Liver (tissue), 8 donors: ENCODE measurements at regions not wholly inside any gene's neighbourhood (a gene's known extent, or its start where the extent isn't known, plus 50 kb on each side); places are given as distances from the start of the nearest gene placed in this dataset.

Experiments
- DNase-seq: peaks from one replicate; pipeline ENCODE4 v3.0.0-alpha.2; 2017; ENCODE audit warnings: low spot score
- H3K27ac ChIP-seq, 2 donors: one replicate each; pipeline ENCODE4 v1.7.0; 2013; ENCODE audit warnings: inconsistent platforms in 2 of 2, low read length in 2 of 2, control low read depth in 1 of 2, low read depth in 1 of 2, mild to moderate bottlenecking in 1 of 2
- H3K27me3 ChIP-seq, 4 donors: one replicate each; pipeline versions ENCODE4 v1.6.1 to v1.7.0; 2013; ENCODE audit warnings: low read length in 3 of 4, inconsistent platforms in 1 of 4, mild to moderate bottlenecking in 1 of 4, moderate library complexity in 1 of 4; ENCODE audit not compliant: control insufficient read depth in 4 of 4, insufficient read depth in 4 of 4
- H3K36me3 ChIP-seq, 4 donors: one replicate each; pipeline versions ENCODE4 v1.6.1 to v1.7.0; 2013; ENCODE audit warnings: low read length in 3 of 4, mild to moderate bottlenecking in 3 of 4, low read depth in 1 of 4, moderate library complexity in 1 of 4; ENCODE audit not compliant: control insufficient read depth in 4 of 4, insufficient read depth in 3 of 4
- H3K4me1 ChIP-seq, 4 donors: one replicate each; pipeline versions ENCODE4 v1.6.1 to v1.7.0; 2013; ENCODE audit warnings: low read length in 3 of 4, mild to moderate bottlenecking in 3 of 4, moderate library complexity in 1 of 4; ENCODE audit not compliant: control insufficient read depth in 4 of 4, insufficient read depth in 4 of 4
- H3K4me3 ChIP-seq, 3 donors: one replicate each; pipeline versions ENCODE4 v1.6.1 to v1.7.0; 2013; ENCODE audit warnings: low read length in 3 of 3, control low read depth in 1 of 3, low read depth in 1 of 3, mild to moderate bottlenecking in 1 of 3
- H3K9ac ChIP-seq, 2 donors: one replicate each; pipeline ENCODE4 v1.7.0; 2013; ENCODE audit warnings: low read length in 2 of 2, mild to moderate bottlenecking in 2 of 2, moderate library complexity in 2 of 2, control low read depth in 1 of 2, low read depth in 1 of 2
- H3K9me3 ChIP-seq, 4 donors: one replicate each; pipeline versions ENCODE4 v1.6.1 to v1.7.0; 2013; ENCODE audit warnings: low read length in 3 of 4; ENCODE audit not compliant: control insufficient read depth in 4 of 4
- ATF3 ChIP-seq: IDR thresholded peaks from 2 replicates; pipeline ENCODE4 v1.6.1; 2016; ENCODE audit warnings: antibody characterized with exemption
- CTCF ChIP-seq: fragments of 150-350 bp; IDR thresholded peaks from 2 replicates; pipeline ENCODE4 v1.5.1; 2017; ENCODE audit warnings: improper control_type of control experiment, low read depth, low read length; ENCODE audit not compliant: missing input control
- EGR1 ChIP-seq, 2 donors: IDR thresholded peaks; 2 replicates each; pipeline ENCODE4 v1.6.1; 2016 to 2018; ENCODE audit warnings: antibody characterized with exemption in 2 of 2, low read depth in 2 of 2
- FOXA1 ChIP-seq: IDR thresholded peaks from 2 replicates; pipeline ENCODE4 v1.6.1; 2016; ENCODE audit warnings: antibody characterized with exemption
- HNF4A ChIP-seq, 2 donors: conservative IDR thresholded peaks; 2 replicates each; pipeline ENCODE4 v1.6.1; 2016; ENCODE audit warnings: antibody characterized with exemption in 2 of 2, mild to moderate bottlenecking in 2 of 2
- HNF4G ChIP-seq: IDR thresholded peaks from 2 replicates; pipeline ENCODE4 v1.6.1; 2016; ENCODE audit warnings: antibody characterized with exemption
- JUND ChIP-seq, 2 donors: IDR thresholded peaks; 2 replicates each; pipeline ENCODE4 v1.6.1; 2016; ENCODE audit warnings: antibody characterized with exemption in 2 of 2
- MAX ChIP-seq: IDR thresholded peaks from 2 replicates; pipeline ENCODE4 v1.6.1; 2016; ENCODE audit warnings: antibody characterized with exemption
- NR2F2 ChIP-seq: IDR thresholded peaks from 2 replicates; pipeline ENCODE4 v1.6.1; 2016; ENCODE audit warnings: antibody characterized with exemption
- RXRA ChIP-seq, 2 donors: IDR thresholded peaks; 2 replicates each; pipeline ENCODE4 v1.6.1; 2017 to 2018; ENCODE audit warnings: antibody characterized with exemption in 2 of 2, mild to moderate bottlenecking in 1 of 2
- SP1 ChIP-seq: IDR thresholded peaks from 2 replicates; pipeline ENCODE4 v1.6.1; 2018; ENCODE audit warnings: antibody characterized with exemption, mild to moderate bottlenecking
- TAF1 ChIP-seq: conservative IDR thresholded peaks from 2 replicates; pipeline ENCODE4 v1.6.1; 2016; ENCODE audit warnings: antibody characterized with exemption, mild to moderate bottlenecking
- YY1 ChIP-seq: IDR thresholded peaks from 2 replicates; pipeline ENCODE4 v1.6.1; 2016; ENCODE audit warnings: antibody characterized with exemption, mild to moderate bottlenecking
- WGBS: extraction: QIAGEN DNeasy Blood & Tissue Kit; methylation state at CpG from one replicate; pipeline ENCODE4 v1.1.7; 2013; 5-methylcytosine and 5-hydroxymethylcytosine counted together
- donor health status: healthy.
- donor health status: healthy.
- donor health status: healthy.
- donor health status: healthy.
- donor health status: healthy.

- TF ChIP-seq CTCF (peak; percentile 10), JUND (IDR thresholded peaks at IDR 0.05) (no peak), NR2F2 (no peak)
Measured at GRCh38 chr2:155815851-155816250, 516.7 kb downstream of the NR4A2 start (continued).

DNA sequence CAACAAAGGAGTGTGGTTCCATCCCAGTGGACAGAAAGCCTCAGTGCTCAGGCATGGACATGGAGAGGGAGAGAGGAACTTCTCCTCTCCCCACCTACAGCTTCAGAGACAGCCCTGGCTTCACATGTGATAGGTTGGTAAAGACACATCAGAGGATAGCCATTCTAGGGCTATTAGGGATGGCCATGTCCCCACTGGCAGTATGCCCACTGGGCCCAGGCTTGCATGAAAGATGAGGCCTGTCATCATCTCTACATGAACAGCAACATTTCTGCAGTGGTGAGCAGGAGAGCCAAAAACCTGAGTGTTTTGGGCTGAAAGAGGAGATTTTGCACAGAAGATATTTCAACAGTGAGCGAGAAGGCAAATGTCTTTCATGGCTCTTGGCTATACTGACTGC lies 517.2 kb downstream of the NR4A2 start:
- whole genome bisulfite sequencing = 90% methylated on average over 1 of the region's 1 CpG

GRCh38 chr2:155810411-155810810 lies 522.1 kb downstream of the NR4A2 start:
- Histone ChIP-seq H3K27ac (no peak overlapping the region), H3K9ac (no peak overlapping the region), H3K27me3 (no peaks in the 10 kb centered on the region), H3K9me3 (no peaks in the 10 kb centered on the region), H3K36me3 (no peaks in the 10 kb centered on the region), H3K4me1 (no peaks in the 10 kb centered on the region), H3K4me3 (no peak overlapping the region)
- no peak for DNase-seq
- WGBS = 66% methylated on average over 1 of the region's 1 CpG
- TF ChIP-seq HNF4G (no peak), RXRA (IDR thresholded peaks at IDR 0.05) (no peak), ATF3 (no peak), TAF1 (no peak), NR2F2 (no peak), HNF4A (conservative IDR thresholded peaks at IDR 0.05) (no peak), EGR1 (IDR thresholded peaks at IDR 0.05; ENCODE audit: low read depth in 2 of 2) (no peak), CTCF (no peak), SP1 (no peak)

More for the DNA sequence above, 517.2 kb downstream of the NR4A2 start:
- Histone ChIP-seq H3K4me1 (no peaks in the 10 kb centered on the region), H3K27me3 (no peaks in the 10 kb centered on the region), H3K27ac (no peak overlapping the region), H3K9me3 (peaks cover 0 to 3% (median 0%) of the 10 kb centered on the region in 4 donors), H3K4me3 (no peak overlapping the region), H3K36me3 (no peaks in the 10 kb centered on the region), H3K9ac (no peak overlapping the region)
- TF ChIP-seq JUND (IDR thresholded peaks at IDR 0.05) = no peak
- no peak for TF ChIP-seq CTCF
- TF ChIP-seq YY1 = no peak
- no peak for TF ChIP-seq MAX
- TF ChIP-seq RXRA (IDR thresholded peaks at IDR 0.05) = no peak
- no peak for TF ChIP-seq FOXA1
- TF ChIP-seq ATF3 = no peak
- DNase-seq = no peak
